HG02970 (cell line): ENCODE measurements at regions not wholly inside any gene's neighbourhood (a gene's known extent, or its start where the extent isn't known, plus 50 kb on each side); places are given as distances from the start of the nearest gene placed in this dataset.
"Not testable (repeated sequence)": the region's sequence is repeated elsewhere in the genome, so short reads cannot be mapped to it uniquely, and the experiment has no call there.

Experiments used
- ATAC-seq: cut with Tn5 transposase; IDR thresholded peaks from one replicate; pipeline ENCODE4 v1.9.1; 2021; ENCODE audit warnings: mild to moderate bottlenecking, moderate library complexity, moderate number of reproducible peaks; ENCODE audit not compliant: unreplicated experiment, low FRiP score

- ATAC-seq = no peak
Measured at GRCh38 chr10:33798754-33799153, 464.3 kb upstream of the NRP1 start.

GRCh38 chr10:33796680-33797079, 462.2 kb upstream of the NRP1 start:
- no peak for ATAC-seq

DNA sequence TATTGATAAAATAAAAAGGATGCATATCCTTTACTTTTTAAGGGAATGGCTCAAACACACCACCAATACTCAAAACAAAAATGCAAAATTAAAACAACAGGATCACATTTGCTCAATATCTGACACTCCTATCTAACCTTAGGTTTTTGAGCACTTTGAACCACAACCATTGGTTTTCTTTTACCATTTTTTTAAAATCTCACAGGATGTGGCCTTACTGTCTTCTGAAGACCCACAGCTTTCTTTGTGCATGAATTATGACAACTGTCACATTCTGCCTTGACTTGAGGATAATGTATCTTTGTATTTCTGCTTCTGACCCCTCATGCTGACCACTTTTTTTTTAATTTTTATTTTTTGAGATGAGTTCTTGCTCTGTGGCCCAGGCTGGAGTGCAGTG, 461.1 kb upstream of the NRP1 start:
- no peak for ATAC-seq

GRCh38 chr10:33794460-33794859, 460.0 kb upstream of the NRP1 start:
- no peak for ATAC-seq

DNA sequence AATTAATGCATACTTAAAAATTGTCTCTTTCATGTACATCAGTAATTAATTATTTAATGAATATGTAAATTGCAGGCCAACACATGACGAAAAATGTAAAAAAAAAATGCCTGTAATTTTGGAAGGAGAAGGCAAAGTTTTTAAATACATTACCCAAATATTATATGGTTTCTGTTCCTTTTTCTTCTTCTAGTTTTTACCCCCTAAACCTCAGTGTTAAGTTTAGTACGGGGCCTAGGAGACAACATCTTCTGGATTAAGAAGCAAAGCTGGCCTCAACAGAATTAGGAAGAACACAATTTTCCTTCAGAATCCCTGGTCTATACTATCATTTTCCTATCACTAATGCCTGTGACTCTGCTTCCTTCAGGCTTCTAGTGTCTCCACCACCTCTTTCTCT, 459.3 kb upstream of the NRP1 start:
- no peak for ATAC-seq

DNA sequence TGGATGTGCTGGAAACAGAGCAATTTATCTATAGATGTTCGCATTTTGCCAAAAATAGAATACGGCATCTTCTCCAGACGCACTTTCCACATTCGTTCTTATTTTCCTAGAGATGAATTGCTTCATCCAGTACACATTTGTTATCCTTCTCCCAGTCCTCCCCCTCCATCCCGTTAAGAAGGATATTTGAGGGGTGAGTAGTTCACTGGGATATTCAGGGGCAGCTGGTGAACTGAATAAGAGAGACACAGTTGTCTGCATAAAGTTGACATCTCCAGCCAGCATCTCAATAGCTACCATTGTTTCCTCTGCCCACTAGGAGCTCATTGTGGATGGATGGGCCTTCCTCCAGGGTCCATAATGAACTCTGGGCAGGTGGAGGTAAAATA, 456.8 kb upstream of the NRP1 start:
- no peak for ATAC-seq

DNA sequence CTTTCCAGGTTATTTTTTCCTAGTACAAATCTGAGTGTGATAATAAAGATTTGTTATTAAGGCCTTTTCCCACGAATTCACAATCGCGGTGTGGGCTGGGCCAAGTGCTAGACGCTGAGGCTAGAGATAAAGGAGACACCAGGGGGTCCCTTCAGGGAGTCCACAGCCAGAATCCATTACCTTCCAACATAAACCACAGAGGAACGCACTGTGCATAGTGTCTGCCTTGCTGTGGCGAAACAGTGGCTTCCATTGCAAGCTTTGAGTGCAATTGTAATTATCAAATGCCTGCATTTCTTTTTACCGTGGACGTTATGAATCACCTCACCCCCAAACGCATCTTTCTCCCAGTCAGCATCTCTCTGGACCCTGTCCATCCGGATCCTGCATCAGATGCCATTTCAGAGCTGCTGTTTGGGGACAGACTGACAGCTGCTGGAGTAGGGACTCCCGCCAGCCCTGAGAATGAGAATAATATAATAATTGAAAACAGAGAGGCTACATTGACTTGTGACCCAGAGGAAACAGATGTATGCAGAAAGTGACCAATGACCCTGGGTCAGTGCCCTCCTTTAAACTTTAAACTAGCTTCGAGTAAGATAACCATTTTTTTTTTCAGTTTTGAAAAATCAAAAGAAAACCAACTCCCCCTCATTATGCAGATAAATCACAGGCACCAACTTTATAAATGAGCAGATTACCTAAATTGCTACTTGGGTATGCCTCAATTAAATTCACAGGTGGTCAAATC, 456.2 kb upstream of the NRP1 start:
- no peak for ATAC-seq

DNA sequence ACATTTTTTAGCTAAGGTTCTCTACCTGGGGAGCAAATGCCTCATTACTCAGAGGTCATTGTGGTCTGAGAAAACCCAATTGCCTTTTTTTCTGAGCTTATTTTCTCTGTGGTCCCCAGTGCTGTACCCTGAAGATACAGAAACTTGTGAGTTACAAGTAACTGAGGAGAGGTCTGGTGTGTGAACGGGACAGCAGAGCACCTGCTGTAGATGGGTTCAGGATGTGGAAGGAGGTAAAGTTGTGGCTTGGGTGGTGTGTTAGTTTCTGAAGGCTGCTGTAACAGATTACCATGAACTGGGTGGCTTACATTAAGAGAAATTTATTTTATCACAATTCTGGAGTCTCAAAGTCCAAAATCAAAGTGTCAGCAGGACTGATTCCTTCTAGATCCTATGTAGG, 449.1 kb upstream of the NRP1 start:
- no peak for ATAC-seq

DNA sequence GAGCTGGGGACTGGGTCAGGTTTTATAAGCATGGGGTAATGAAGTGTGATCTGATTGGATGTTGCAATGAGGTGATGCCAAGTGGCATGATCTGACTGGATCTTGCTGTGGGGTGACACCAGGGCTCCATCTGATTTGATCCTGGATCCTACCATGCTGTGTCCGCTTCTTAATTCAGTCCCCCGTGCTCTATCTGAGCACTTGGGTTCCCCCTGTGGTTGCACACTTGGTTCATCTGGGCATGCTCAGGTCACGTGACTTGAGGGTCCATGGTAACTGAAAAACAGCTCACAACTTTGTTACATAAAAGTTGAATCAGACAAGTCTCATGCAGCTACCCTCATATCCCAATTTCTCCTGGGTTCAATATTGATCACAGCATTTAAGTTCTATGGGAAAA, 448.6 kb upstream of the NRP1 start:
- ATAC-seq = no peak

DNA sequence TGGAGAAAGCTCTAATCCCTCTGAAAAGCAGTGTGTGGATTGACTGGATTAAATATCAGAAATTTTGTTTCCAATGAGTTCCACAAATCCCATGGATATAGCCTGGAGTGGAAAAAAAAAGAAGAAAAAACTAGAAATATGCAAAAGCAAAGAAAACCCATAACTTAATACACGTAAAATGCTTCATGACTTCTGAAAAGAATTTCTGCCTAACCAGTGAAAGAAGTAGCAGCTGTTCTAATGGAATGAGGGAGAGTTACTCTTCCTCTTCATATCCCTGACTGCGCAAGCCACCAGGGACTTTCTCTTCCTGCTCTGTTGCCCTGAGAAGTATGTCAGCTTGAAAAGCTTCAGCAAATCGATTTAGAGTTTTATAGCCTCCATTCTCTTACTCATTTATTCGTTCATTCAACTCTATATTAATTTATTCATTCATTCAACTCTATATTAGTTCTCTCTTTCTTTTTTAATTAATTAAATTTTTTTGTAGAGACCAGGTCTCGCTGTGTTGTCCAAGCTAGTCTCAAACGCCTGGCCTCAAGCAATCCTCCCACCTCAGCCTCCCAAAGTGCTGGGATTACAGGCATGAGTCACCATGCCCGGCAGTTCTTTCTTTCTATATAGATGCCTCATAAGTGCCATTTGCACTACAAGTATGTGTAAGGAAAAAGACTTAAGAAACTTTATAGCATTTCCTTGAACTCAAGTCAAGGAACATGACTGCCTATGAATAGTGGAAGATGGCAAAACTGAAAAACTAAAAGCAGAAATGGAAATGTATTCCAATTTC, 447.3 kb upstream of the NRP1 start:
- no peak for ATAC-seq

- ATAC-seq = no peak
Measured at GRCh38 chr10:33780961-33781360, 446.5 kb upstream of the NRP1 start.

DNA sequence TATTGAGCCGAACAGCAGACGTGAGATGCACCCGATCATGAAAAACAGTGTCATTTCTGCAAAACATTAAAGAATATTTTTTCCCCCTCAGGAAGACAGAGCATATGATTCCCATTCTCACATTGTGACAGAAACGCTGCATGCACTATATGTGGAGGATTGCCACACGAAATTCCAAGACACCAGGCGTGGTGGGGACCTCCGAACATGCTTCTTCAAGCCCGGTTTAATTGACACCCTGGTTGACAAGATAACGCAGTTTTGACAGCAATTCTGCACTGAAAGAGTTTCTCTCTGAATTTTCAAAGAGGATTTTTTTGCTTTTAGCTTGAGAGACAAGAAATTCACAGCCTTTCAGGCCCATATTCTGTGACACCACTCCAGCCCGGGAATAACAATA, 442.8 kb upstream of the NRP1 start:
- no peak for ATAC-seq

- ATAC-seq = no peak
Measured at GRCh38 chr10:33776419-33777070, 442.1 kb upstream of the NRP1 start.

GRCh38 chr10:33774857-33775256, 440.4 kb upstream of the NRP1 start:
- no peak for ATAC-seq

GRCh38 chr10:33773886-33774480, 439.5 kb upstream of the NRP1 start:
- no peak for ATAC-seq

DNA sequence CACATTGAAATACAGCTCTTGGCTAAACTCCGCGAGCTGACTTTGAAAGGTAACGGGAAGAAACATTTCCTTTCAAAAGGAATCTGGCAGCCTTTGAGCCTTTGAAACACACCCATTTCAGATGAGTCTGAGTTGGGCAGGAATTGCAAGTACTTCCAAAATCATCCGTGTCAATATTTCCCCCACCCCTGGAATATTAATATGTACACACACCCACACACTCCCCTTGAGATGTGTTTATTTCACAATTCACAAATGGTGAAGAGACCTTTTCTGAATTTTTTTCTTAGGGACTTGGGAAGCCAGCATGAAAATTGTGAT, 438.7 kb upstream of the NRP1 start:
- ATAC-seq = no peak

GRCh38 chr10:33772370-33773252, 438.1 kb upstream of the NRP1 start:
- no peak for ATAC-seq

GRCh38 chr10:33771856-33772255, 437.4 kb upstream of the NRP1 start:
- ATAC-seq = not testable (repeated sequence)

- no peak for ATAC-seq
Measured at GRCh38 chr10:33764694-33765185, 430.3 kb upstream of the NRP1 start.
